ENCODE measurements at regions not wholly inside any gene's neighbourhood (a gene's known extent, or its start where the extent isn't known, plus 50 kb on each side); places are given as distances from the start of the nearest gene placed in this dataset.
"Not testable (repeated sequence)": the region's sequence is repeated elsewhere in the genome, so short reads cannot be mapped to it uniquely, and the experiment has no call there.

GRCh38 chr7:125258876-125259417, 329.3 kb upstream of the POT1 start:
- DNase-seq; H3K36me3 Mint-ChIP-seq; H3K27me3 Mint-ChIP-seq; ATAC-seq (ENCODE audit: low read depth in 2 of 2); H3K27ac Mint-ChIP-seq; H3K4me1 Mint-ChIP-seq; H3K4me3 Mint-ChIP-seq: not testable (repeated sequence)
- H3K9me3 Mint-ChIP-seq = peaks cover 0 to 12% (median 7%) of the 10 kb centered on the region in 7 donors

GRCh38 chr7:125257617-125258016, 328.0 kb upstream of the POT1 start:
- H3K27me3 Mint-ChIP-seq = no peaks in the 10 kb centered on the region
- ATAC-seq (ENCODE audit: low read depth in 2 of 2) (no peak), DNase-seq (no peak)
- no peak overlapping the region for H3K4me3 Mint-ChIP-seq
- no peaks in the 10 kb centered on the region for H3K36me3 Mint-ChIP-seq
- H3K9me3 Mint-ChIP-seq = peaks cover 0 to 9% (median 3%) of the 10 kb centered on the region in 7 donors
- H3K4me1 Mint-ChIP-seq = no peaks in the 10 kb centered on the region
- H3K27ac Mint-ChIP-seq = no peak overlapping the region

GRCh38 chr7:125256446-125256845, 326.8 kb upstream of the POT1 start:
- H3K4me1 Mint-ChIP-seq = no peaks in the 10 kb centered on the region
- no peak overlapping the region for H3K4me3 Mint-ChIP-seq
- ATAC-seq (ENCODE audit: low read depth in 2 of 2) = no peak
- H3K36me3 Mint-ChIP-seq = no peaks in the 10 kb centered on the region
- H3K9me3 Mint-ChIP-seq = peaks cover 0 to 13% (median 4%) of the 10 kb centered on the region in 7 donors
- no peaks in the 10 kb centered on the region for H3K27me3 Mint-ChIP-seq
- DNase-seq = no peak
- no peak overlapping the region for H3K27ac Mint-ChIP-seq

- H3K27ac Mint-ChIP-seq = no peak overlapping the region
- no peak overlapping the region for H3K4me3 Mint-ChIP-seq
- no peaks in the 10 kb centered on the region for H3K36me3 Mint-ChIP-seq
- no peaks in the 10 kb centered on the region for H3K27me3 Mint-ChIP-seq
- DNase-seq (no peak), ATAC-seq (ENCODE audit: low read depth in 2 of 2) (no peak)
- peaks cover 0 to 8% (median 2%) of the 10 kb centered on the region in 7 donors for H3K9me3 Mint-ChIP-seq
- H3K4me1 Mint-ChIP-seq = no peaks in the 10 kb centered on the region
Measured at GRCh38 chr7:125255810-125256209, 326.2 kb upstream of the POT1 start.

DNA sequence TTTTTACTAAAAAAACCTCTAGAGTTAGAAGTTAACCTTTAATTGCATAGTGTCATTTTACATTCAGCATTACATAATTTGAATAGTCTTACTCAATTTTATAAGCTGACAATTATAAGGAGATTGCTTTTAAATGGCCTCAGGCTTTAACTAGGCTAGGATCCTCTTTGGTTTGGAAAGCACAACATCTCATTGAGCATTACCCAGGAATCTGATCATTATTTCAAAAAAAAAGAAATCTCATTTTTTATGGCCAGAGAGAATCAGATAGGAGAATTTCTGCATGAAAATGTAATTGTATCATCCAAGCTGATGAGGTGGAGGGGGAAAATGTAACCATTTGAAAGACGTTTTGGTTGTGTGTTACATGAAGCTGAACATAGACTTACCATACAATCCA, 324.9 kb upstream of the POT1 start:
- no peak overlapping the region for H3K4me3 Mint-ChIP-seq
- no peak overlapping the region for H3K27ac Mint-ChIP-seq
- peaks cover 0 to 8% (median 1%) of the 10 kb centered on the region in 7 donors for H3K9me3 Mint-ChIP-seq
- H3K4me1 Mint-ChIP-seq = no peaks in the 10 kb centered on the region
- no peaks in the 10 kb centered on the region for H3K36me3 Mint-ChIP-seq
- H3K27me3 Mint-ChIP-seq = no peaks in the 10 kb centered on the region
- no peak for DNase-seq
- ATAC-seq (ENCODE audit: low read depth in 2 of 2) = no peak

DNA sequence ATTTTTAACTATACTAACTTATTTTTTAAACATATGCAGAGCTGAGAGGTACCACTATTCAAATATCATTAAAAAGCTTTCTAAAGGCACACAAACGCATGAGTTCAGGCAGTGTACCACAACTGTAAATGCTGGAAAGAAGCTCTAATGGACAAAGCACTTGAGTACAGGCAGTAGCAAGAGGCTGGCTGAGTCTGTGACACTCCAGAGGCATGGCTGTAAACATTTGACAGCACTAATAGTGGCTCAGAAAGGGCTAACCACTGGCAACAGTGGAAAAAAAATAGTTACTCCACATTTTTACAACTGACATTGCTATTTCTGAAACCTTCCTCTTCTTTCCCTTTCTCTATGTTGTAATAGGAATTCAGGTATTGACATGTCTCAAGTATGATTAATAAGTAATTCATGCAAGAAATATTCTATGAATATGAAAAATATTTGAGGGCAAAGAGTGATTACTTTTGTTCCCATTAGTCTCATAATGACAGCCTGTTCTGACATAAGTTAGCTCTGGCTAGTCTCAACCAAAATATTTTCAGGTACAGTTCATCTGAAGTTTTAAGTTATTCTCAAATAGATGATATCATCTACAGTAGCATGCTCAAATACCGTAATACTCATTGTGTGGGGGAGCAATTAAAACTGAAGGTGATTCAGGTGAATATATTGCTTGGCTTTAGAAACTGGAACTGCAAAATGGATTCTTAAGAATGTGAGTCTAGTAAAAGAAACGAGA, 324.0 kb upstream of the POT1 start:
- no peaks in the 10 kb centered on the region for H3K36me3 Mint-ChIP-seq
- DNase-seq (no peak), ATAC-seq (ENCODE audit: low read depth in 2 of 2) (no peak)
- H3K4me1 Mint-ChIP-seq = no peaks in the 10 kb centered on the region
- H3K27me3 Mint-ChIP-seq = no peaks in the 10 kb centered on the region
- peaks cover 0 to 8% (median 1%) of the 10 kb centered on the region in 7 donors for H3K9me3 Mint-ChIP-seq
- no peak overlapping the region for H3K4me3 Mint-ChIP-seq
- H3K27ac Mint-ChIP-seq = no peak overlapping the region

DNA sequence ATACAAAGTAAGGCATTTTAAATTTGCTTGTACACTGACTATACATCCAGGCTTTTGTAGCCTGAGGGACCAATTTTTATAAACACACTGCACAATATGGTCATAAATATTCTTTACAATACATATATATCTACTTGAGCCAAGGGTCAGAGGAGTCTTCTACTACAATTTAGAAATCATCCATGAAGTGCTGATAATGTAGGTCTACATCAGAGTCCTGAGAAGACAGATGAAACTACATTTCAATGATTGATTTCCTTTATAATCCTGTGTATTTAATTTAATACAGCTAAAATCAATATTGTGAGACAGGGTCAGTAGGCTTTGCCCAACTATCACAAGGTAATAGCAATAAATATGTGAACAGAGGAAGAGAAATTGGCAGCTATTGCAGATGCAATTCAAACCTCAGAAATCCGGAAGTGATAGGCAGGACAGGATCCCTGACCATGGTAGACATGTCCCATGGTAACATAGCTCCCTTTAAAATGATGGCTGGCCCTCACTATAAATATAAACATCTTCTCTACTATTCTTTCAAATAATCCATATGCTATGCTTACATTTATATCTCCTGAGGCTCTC, 318.0 kb upstream of the POT1 start:
- Mint-ChIP-seq H3K9me3 (peaks cover 0 to 8% (median 1%) of the 10 kb centered on the region in 7 donors), H3K27me3 (no peaks in the 10 kb centered on the region), H3K27ac (no peak overlapping the region), H3K4me1 (no peaks in the 10 kb centered on the region), H3K4me3 (no peak overlapping the region), H3K36me3 (no peaks in the 10 kb centered on the region)
- no peak for DNase-seq
- ATAC-seq (ENCODE audit: low read depth in 2 of 2) = no peak

- no peaks in the 10 kb centered on the region for H3K4me1 Mint-ChIP-seq
- no peak for DNase-seq
- H3K4me3 Mint-ChIP-seq = no peak overlapping the region
- H3K27ac Mint-ChIP-seq = no peak overlapping the region
- H3K27me3 Mint-ChIP-seq = no peaks in the 10 kb centered on the region
- H3K36me3 Mint-ChIP-seq = no peaks in the 10 kb centered on the region
- no peak for ATAC-seq (ENCODE audit: low read depth in 2 of 2)
- H3K9me3 Mint-ChIP-seq = peaks cover 0 to 3% (median 0%) of the 10 kb centered on the region in 7 donors
Measured at GRCh38 chr7:125246706-125247105, 317.1 kb upstream of the POT1 start.

DNA sequence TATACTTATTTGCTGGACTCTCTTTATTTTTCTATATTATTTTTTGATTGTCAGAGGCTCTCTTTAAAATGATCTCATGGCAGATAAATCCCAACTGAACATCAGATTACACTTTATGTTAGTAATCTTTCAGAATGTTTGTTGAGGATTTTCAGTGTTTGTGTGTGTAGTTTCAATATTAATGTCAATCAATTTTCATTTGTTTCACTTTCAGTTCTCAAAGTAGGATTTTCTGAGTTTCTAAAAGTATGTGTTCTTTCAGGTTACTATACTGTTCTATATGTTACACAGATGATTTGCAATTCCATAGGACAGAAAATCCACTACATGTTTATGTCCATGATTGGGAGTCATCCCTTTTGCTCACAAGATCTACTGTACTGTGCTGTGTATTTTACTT, 311.9 kb upstream of the POT1 start:
- H3K27ac Mint-ChIP-seq = no peak overlapping the region
- DNase-seq (no peak), ATAC-seq (ENCODE audit: low read depth in 2 of 2) (no peak)
- H3K4me3 Mint-ChIP-seq = no peak overlapping the region
- H3K9me3 Mint-ChIP-seq = peaks cover 0 to 5% (median 0%) of the 10 kb centered on the region in 7 donors
- no peaks in the 10 kb centered on the region for H3K27me3 Mint-ChIP-seq
- H3K36me3 Mint-ChIP-seq = no peaks in the 10 kb centered on the region
- no peaks in the 10 kb centered on the region for H3K4me1 Mint-ChIP-seq

DNA sequence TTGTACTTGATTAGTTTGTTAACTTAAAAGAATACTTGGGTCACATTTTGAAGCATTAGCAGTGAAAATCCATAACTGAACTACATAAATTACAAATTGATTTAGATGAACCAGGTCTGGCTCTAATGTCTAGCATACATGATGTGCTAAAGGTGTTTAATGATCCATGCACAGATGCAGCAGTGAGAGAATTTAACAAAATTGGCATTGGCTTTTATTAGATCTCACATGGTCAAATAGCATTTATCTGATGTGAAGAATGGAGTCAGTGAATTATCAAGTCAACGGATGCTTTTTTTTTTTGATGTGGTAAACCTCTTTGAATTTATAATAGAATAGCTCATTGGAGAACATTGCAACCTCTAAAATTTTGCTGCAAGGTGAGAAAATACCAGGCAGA, 293.0 kb upstream of the POT1 start:
- H3K4me3 Mint-ChIP-seq = no peak overlapping the region
- H3K27ac Mint-ChIP-seq = no peak overlapping the region
- H3K9me3 Mint-ChIP-seq = peaks cover 0 to 33% (median 9%) of the 10 kb centered on the region in 7 donors
- H3K27me3 Mint-ChIP-seq = no peaks in the 10 kb centered on the region
- ATAC-seq (ENCODE audit: low read depth in 2 of 2) (no peak), DNase-seq (no peak)
- H3K36me3 Mint-ChIP-seq = no peaks in the 10 kb centered on the region
- no peaks in the 10 kb centered on the region for H3K4me1 Mint-ChIP-seq

DNA sequence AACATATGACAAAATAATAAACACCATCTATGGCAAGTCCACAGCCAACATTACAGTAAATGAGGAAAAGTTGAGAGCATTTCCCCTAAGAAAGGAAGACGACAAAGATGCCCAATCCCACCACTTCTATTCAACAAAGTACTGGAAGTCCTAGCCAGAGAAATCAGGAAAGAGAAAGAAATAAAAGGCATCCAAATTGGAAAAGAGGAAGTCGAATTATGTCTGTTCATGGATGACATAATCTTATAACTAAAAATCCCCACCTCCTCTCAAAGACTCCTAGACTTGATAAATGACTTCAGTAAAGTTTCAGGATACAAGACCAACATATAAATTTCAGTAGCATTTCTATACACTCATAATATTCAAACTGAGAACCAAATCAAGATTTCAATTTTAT, 288.5 kb upstream of the POT1 start:
- no peak overlapping the region for H3K4me3 Mint-ChIP-seq
- DNase-seq = no peak
- H3K27ac Mint-ChIP-seq = peak overlapping the region in 1 of 6 donors; percentile 16
- H3K36me3 Mint-ChIP-seq = no peaks in the 10 kb centered on the region
- H3K4me1 Mint-ChIP-seq = no peaks in the 10 kb centered on the region
- H3K27me3 Mint-ChIP-seq = no peaks in the 10 kb centered on the region
- ATAC-seq (ENCODE audit: low read depth in 2 of 2) = no peak
- peaks cover 4 to 38% (median 9%) of the 10 kb centered on the region in 7 donors for H3K9me3 Mint-ChIP-seq

GRCh38 chr7:125201002-125201401, 271.4 kb upstream of the POT1 start:
- no peak overlapping the region for H3K4me3 Mint-ChIP-seq

DNA sequence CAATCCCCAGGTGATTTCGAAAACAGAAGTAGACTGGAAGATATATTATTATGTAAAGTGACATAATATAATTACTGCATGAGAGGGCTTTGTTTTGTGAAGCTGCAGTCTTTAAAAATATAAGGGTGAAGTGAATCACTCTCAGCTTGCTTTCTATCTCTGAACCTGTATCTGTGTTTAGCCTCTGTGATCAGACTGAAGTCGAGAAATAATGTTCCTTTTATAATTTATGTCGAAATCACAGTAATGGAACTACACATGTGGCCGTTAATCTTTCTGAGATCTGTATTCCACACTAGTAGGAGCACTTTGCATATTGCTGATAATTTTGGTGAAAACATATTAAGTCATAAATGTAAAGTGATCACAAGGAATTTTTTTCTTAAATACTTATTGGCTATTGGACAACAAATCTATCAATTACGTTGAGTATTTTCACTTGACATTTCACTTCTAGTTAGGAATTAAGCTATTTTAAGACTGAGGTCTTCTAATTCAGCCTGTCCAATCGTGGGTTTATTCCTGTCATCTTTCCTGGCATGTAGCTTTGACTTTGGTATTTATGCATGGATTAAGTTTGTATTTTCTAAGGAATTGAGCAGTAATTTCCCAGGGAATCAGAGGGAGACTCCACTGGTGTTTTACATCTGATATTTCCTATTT, 268.2 kb upstream of the POT1 start:
- H3K27ac Mint-ChIP-seq = no peak overlapping the region
- H3K4me1 Mint-ChIP-seq = no peaks in the 10 kb centered on the region
- peaks cover 2 to 6% (median 3%) of the 10 kb centered on the region in 7 donors for H3K9me3 Mint-ChIP-seq
- no peaks in the 10 kb centered on the region for H3K27me3 Mint-ChIP-seq
- DNase-seq (no peak), ATAC-seq (ENCODE audit: low read depth in 2 of 2) (no peak)
- H3K4me3 Mint-ChIP-seq = no peak overlapping the region
- H3K36me3 Mint-ChIP-seq = no peaks in the 10 kb centered on the region

More at GRCh38 chr7:125201002-125201401, 271.4 kb upstream of the POT1 start:
- ATAC-seq (ENCODE audit: low read depth in 2 of 2) (no peak), DNase-seq (no peak)
- Mint-ChIP-seq H3K9me3 (peaks cover 0 to 4% (median 0%) of the 10 kb centered on the region in 7 donors), H3K27me3 (no peaks in the 10 kb centered on the region), H3K36me3 (no peaks in the 10 kb centered on the region), H3K4me1 (no peaks in the 10 kb centered on the region), H3K27ac (no peak overlapping the region)

DNA sequence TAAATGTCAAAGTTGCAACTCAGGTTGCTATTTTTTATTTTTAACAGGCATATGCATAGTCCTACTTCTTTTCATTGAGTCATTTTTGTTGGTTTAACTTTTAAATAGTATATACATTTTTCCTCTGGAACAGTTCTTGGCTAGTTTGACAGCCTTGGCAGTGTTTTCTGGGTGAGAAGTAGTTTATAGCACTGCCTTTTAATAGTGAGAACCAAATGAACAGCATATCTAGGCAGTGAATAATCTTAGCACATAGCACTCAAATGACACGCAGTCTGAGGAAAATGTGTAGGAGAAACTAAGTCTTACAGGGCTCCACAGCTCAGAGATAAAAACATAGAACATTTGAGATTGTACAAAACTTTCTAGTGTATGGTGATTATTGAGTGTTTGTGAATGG, 265.5 kb upstream of the POT1 start:
- H3K27me3 Mint-ChIP-seq = no peaks in the 10 kb centered on the region
- H3K9me3 Mint-ChIP-seq = peaks cover 4 to 27% (median 8%) of the 10 kb centered on the region in 7 donors
- H3K36me3 Mint-ChIP-seq = no peaks in the 10 kb centered on the region
- no peak for DNase-seq
- H3K27ac Mint-ChIP-seq = no peak overlapping the region
- ATAC-seq (ENCODE audit: low read depth in 2 of 2) = no peak
- H3K4me3 Mint-ChIP-seq = no peak overlapping the region
- no peaks in the 10 kb centered on the region for H3K4me1 Mint-ChIP-seq

Measured in naive B cell (primary cell).